CD4-positive, alpha-beta T cell (primary cell): ENCODE measurements at regions not wholly inside any gene's neighbourhood (a gene's known extent, or its start where the extent isn't known, plus 50 kb on each side); places are given as distances from the start of the nearest gene placed in this dataset.
"Not testable (repeated sequence)": the region's sequence is repeated elsewhere in the genome, so short reads cannot be mapped to it uniquely, and the experiment has no call there.

Source experiments
- ATAC-seq: fragments of 200-7000 bp; cut with Tn5 transposase; one replicate; pipeline ENCODE4 v1.10.0; 2022; ENCODE audit warnings: mild to moderate bottlenecking; ENCODE audit not compliant: poor library complexity
- CTCF ChIA-PET: fragments of 350-600 bp; sonication (Branson Sonifier 250); formaldehyde crosslinking; loops from one replicate; lab custom pipeline; 2021; ENCODE audit warnings: antibody characterized with exemption, inconsistent platforms; lab: Charles Lee
- POLR2A ChIA-PET: fragments of 350-600 bp; sonication (Branson Sonifier 250); formaldehyde crosslinking; loops from one replicate; lab custom pipeline; 2021; ENCODE audit warnings: antibody characterized with exemption, inconsistent platforms; lab: Charles Lee
- DNase-seq, 14 experiments: peaks; one replicate each; pipeline ENCODE4 v3.0.0-alpha.2; 2013 to 2020; ENCODE audit warnings: mixed read lengths in 2 of 14
- H3K27ac ChIP-seq, 2 donors: one replicate each; pipeline versions ENCODE4 v1.5.1 to v1.7.0; 2013; ENCODE audit warnings: low read length in 2 of 2, low read depth in 1 of 2, mild to moderate bottlenecking in 1 of 2
- H3K27me3 ChIP-seq, 2 experiments: 1 replicate in 1 of 2; 2 replicates in 1 of 2; pipeline versions ENCODE4 v1.6.1 to v1.7.0; 2013; ENCODE audit warnings: low read length in 2 of 2, control low read depth in 1 of 2, mild to moderate bottlenecking in 1 of 2, moderate library complexity in 1 of 2; ENCODE audit not compliant: insufficient read depth in 2 of 2, control insufficient read depth in 1 of 2
- H3K36me3 ChIP-seq: one replicate; pipeline ENCODE4 v1.6.1; 2013; ENCODE audit warnings: low read length, control low read depth; ENCODE audit not compliant: insufficient read depth
- H3K4me1 ChIP-seq: one replicate; pipeline ENCODE4 v1.6.1; 2013; ENCODE audit warnings: low read length, control low read depth; ENCODE audit not compliant: insufficient read depth
- H3K4me3 ChIP-seq: one replicate; pipeline ENCODE4 v1.5.1; 2013; ENCODE audit warnings: mild to moderate bottlenecking, low read length, moderate library complexity
- H3K9me3 ChIP-seq, 2 experiments: 1 replicate in 1 of 2; 2 replicates in 1 of 2; pipeline versions ENCODE4 v1.6.1 to v1.7.0; 2013; ENCODE audit warnings: low read length in 2 of 2, mild to moderate bottlenecking in 2 of 2, control low read depth in 1 of 2, moderate library complexity in 1 of 2; ENCODE audit not compliant: control insufficient read depth in 1 of 2, insufficient read depth in 1 of 2
- H3K27ac Mint-ChIP-seq: one replicate; pipeline ENCODE4 v1.8.0; 2020; ENCODE audit warnings: mixed read lengths
- H3K27me3 Mint-ChIP-seq: one replicate; pipeline ENCODE4 v1.8.0; 2021; ENCODE audit warnings: mixed read lengths
- H3K36me3 Mint-ChIP-seq: one replicate; pipeline ENCODE4 v1.8.0; 2021; ENCODE audit warnings: low read depth, mixed read lengths
- H3K4me1 Mint-ChIP-seq: one replicate; pipeline ENCODE4 v1.8.0; 2021; ENCODE audit warnings: low read depth, mixed read lengths
- H3K4me3 Mint-ChIP-seq: one replicate; pipeline ENCODE4 v1.8.0; 2020; ENCODE audit warnings: mild to moderate bottlenecking, mixed read lengths
- H3K9me3 Mint-ChIP-seq: one replicate; pipeline ENCODE4 v1.8.0; 2020; ENCODE audit warnings: mixed read lengths
- CTCF ChIP-seq: fragments of 200-600 bp; IDR thresholded peaks from one replicate; pipeline ENCODE4 v1.8.0; 2022; ENCODE audit warnings: antibody characterized with exemption, mild to moderate bottlenecking
- intact Hi-C, 2 experiments: fragments of 100-400 bp; cut with DNase I in 1 of 2; cut with micrococcal nuclease in 1 of 2; formaldehyde crosslinking; loops; one replicate each; pipeline versions ENCODE4 v1.15.1 to v1.9.0; 2023 to 2025; cut with DNase I, micrococcal nuclease

GRCh38 chr4:94152466-94152865 lies 55.2 kb upstream of the SMARCAD1 start:
- Histone ChIP-seq H3K27ac (no peak overlapping the region), H3K9me3 (peaks cover 0 to 11% of the 10 kb centered on the region in 2 experiments), H3K27me3 (peaks cover 0 to 3% of the 10 kb centered on the region in 2 experiments), H3K4me1 (no peaks in the 10 kb centered on the region), H3K4me3 (no peak overlapping the region), H3K36me3 (no peaks in the 10 kb centered on the region)
- no peaks in the 10 kb centered on the region for H3K36me3 Mint-ChIP-seq
- TF ChIP-seq CTCF = no peak
- ChIA-PET CTCF (no interaction called here), POLR2A (no interaction called here)
- H3K9me3 Mint-ChIP-seq = no peaks in the 10 kb centered on the region
- ATAC-seq (no peak), DNase-seq (no peak)
- no peak overlapping the region for H3K27ac Mint-ChIP-seq
- H3K4me1 Mint-ChIP-seq = no peaks in the 10 kb centered on the region
- peaks cover 13% of the 10 kb centered on the region for H3K27me3 Mint-ChIP-seq
- intact Hi-C loops = no loop called here
- no peak overlapping the region for H3K4me3 Mint-ChIP-seq

- ATAC-seq, H3K4me1 ChIP-seq, H3K36me3 Mint-ChIP-seq, intact Hi-C loops, H3K27ac ChIP-seq, H3K27ac Mint-ChIP-seq, H3K4me3 Mint-ChIP-seq, H3K9me3 ChIP-seq, DNase-seq, H3K36me3 ChIP-seq, H3K4me1 Mint-ChIP-seq, POLR2A ChIA-PET, H3K4me3 ChIP-seq, H3K9me3 Mint-ChIP-seq, H3K27me3 Mint-ChIP-seq, H3K27me3 ChIP-seq: not testable (repeated sequence)
- CTCF ChIA-PET = interaction anchor here (0.6 kb wide), 1 partner anchor 20 kb away, joined by 3 read pairs; no protein-coding TSS in a partner anchor
These were observed 52.3 kb upstream of the SMARCAD1 start for GRCh38 chr4:94155404-94155803.

- no peaks in the 10 kb centered on the region for H3K36me3 ChIP-seq
- H3K9me3 ChIP-seq = peaks cover 0 to 8% of the 10 kb centered on the region in 2 experiments
- no peak for TF ChIP-seq CTCF
- H3K9me3 Mint-ChIP-seq = no peaks in the 10 kb centered on the region
- H3K27ac Mint-ChIP-seq = no peak overlapping the region
- H3K27ac ChIP-seq = no peak overlapping the region
- no peaks in the 10 kb centered on the region for H3K36me3 Mint-ChIP-seq
- no peak for DNase-seq
- H3K27me3 ChIP-seq = no peaks in the 10 kb centered on the region
- intact Hi-C loops = no loop called here
- no peaks in the 10 kb centered on the region for H3K4me1 Mint-ChIP-seq
- POLR2A ChIA-PET = no interaction called here
- CTCF ChIA-PET = no interaction called here
- no peak overlapping the region for H3K4me3 ChIP-seq
- no peak overlapping the region for H3K4me3 Mint-ChIP-seq
- H3K27me3 Mint-ChIP-seq = no peaks in the 10 kb centered on the region
- no peaks in the 10 kb centered on the region for H3K4me1 ChIP-seq
- no peak for ATAC-seq
These were observed 50.8 kb upstream of the SMARCAD1 start for GRCh38 chr4:94156826-94157225.
